Activated CD4-positive, CD25-positive, alpha-beta regulatory T cell treated with anti-CD3 and anti-CD28 coated beads, Interleukin-2, amount 50 U/mL, for 72 hours (primary cell): ENCODE measurements at regions not wholly inside any gene's neighbourhood (a gene's known extent, or its start where the extent isn't known, plus 50 kb on each side); places are given as distances from the start of the nearest gene placed in this dataset.

Experiments used
- DNase-seq: peaks from one replicate; pipeline ENCODE4 v3.0.0; 2021

DNA sequence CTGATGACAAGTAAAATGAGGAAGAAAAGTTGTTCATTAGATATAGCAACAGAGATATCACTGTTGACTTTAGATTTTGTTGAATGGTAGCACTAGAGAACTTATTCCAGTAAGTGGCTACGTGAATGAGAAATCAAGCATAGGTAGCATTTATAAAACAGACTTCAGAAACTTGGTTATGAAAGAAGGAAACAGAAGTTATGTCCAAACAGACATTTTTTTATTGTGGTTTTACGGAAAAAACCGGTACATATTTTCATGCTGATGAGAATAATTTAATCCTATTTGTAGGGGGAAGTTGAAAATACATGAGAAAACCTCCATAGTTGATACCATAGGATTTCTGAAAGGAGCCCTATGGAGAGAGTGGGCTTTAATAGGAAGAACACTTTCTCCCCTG is 325.7 kb upstream of the SLC10A2 start:
- DNase-seq = no peak

DNA sequence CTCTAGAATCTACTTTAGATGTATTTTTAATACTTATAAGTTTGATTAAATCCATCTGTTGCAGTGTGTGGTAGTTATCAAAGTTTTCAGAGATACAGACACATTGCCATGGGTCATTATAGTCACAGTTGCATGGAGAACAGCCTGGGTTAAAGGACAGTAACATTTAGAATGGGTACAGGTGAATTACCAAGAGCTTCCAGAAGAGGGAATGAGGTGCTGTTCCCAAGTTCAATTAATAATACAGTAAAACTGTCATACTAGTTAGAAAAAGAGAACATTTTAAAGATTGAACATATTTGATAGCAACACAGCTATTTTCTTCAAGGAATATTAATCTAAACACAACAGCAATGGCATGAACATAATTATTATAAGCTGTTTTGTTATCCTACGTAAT is 322.6 kb upstream of the SLC10A2 start:
- DNase-seq = no peak

DNA sequence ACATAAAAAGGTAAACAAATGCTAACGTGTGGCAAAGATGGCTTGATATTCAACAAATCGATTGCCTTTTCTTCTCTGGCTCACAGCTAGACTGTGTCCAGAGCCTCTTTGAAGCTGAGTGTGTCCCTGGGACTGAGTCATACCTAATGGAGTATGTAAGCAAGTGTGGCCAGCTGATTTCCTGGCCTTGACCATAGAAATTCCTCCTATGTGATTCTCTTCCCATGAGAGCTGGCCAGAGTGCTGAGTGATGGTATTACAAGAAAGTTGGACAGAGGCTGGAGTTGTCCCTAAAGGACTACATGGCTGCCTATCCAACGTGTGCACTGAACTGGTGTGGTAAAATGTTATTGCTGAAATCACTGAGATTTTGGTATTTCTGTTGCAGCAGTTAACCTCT is 320.1 kb upstream of the SLC10A2 start:
- DNase-seq = no peak

DNA sequence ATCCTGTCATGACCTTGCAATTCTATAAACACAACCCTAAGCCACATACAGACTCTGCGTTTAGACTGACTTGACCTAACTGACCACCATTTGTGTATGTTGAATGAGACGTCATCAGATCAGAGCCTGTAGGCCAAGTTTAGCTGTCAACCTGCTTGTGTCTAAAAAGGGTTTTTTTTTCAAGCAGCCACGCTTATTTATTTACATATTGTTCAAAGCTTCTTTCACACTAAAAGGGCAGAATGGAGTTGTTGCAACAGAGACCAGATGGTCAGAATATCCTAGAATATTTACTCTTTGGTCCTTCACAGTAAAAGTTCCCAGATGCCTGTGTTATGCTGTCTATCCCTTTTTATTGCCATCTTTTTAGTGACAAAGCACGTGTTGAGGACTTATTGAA is 307.7 kb upstream of the SLC10A2 start:
- DNase-seq = no peak

DNA sequence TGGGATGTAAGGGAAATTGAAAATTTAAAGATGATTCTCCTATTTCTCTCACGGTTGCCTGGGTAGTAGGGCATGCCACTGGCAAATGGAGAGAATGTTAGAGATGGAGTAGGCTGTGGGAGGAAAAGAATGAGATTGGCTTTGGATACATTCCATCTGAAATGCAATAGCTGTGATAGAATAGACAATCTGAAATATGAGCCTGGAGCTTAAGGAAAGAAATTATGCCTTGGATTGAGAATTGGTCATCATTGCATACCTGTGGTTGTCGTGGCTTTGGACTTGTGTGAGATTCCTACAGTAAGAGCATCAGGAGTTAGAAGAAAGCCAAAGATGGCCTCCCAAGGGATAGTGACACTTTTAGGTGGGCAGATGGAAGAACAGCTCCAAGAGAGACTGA is 305.1 kb upstream of the SLC10A2 start:
- DNase-seq = no peak

DNA sequence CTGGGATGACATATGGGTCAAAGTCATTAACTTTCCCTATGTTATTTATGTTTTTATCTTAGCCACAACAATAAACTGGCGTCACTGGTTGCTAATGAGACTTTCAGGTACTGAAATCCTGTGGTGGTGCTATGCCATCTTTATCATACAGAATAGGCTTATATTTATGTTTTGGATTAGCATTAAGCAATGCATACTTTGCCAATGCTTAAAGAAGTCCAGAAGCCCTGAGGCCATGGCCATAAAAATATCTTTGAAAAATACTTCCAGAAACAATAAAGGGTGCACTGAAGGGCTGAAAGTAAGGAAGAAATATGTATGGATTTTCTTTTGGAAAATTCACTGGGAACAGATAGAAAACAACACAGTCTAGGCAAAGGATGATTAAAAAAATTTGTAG is 304.6 kb upstream of the SLC10A2 start:
- no peak for DNase-seq

DNA sequence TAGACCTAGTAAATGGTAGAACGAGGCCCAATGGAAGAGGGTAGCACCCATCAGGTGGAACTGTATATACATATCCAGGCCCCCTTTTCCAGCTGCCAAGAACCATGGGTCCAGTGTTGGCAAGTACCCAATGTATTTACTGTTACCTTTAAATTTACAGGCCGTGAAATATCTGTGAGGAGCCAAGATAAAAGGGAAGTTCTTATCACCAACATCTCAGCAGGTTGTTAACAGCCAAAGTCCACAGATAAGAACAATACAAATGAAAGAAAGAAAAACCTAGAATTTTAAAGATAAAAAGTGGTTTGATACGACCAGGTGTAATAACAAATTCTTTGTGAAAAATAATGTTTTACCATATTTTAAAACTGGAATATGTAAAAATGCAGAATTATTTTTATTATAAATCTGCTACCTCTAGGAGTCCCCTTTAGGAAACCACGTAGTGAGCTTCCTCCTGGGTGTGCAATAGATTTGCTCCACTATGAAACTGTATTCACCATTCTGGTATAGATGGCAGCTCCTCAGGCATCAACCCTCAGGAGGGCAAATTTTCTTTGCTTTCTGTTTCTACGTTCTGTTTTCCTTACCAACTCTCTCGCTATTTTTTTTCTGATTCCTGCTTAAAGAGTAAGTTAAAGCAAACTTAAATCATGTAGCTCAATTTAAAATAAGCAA is 292.2 kb upstream of the SLC10A2 start:
- DNase-seq = no peak

DNA sequence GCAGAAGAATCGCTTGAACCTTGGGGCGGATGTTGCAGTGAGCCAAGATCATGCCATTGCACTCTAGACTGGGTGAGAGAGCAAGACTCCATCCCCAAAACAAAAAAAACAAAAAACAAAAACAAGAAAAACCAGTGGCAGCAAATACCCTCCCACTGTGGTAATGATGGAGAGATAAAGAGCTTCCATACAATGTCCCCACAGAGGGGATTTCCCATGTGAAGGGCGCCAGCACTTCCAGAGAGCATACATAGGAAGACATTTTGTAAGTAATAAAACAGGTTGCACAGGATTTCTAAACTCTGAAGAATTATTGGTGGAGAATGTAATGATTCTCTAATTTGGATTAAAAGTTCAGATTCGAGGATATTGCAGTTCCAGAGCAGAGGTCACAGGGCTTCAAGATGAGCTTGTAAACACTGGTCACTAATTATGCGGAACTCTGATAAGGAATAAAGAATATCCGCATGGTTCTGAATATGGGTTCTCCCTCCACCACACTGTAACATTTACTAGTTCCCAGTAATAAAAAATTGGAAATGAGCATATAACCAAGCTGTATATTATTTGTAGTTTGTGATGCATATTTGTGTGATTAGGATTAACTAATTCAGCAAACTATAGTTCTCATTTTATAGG is 290.1 kb upstream of the SLC10A2 start:
- no peak for DNase-seq

DNA sequence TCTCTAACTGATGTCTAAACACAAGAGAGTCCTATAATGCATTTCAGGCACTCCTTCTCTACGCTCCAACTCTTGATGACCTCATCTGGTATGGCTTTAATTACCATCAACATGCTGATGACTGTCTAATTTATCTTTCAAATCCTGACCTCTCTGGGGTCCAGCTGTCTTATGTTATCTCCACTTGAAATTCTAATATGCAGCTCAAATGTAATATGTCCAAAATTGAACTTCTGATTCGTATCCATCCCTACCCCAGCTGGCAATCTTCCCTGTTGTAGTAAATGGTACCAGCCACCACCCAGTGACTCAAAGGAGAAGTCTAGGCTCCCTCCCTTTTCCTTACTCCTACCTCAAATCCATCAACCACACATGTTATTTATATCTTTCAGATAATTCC is 288.0 kb upstream of the SLC10A2 start:
- no peak for DNase-seq

DNA sequence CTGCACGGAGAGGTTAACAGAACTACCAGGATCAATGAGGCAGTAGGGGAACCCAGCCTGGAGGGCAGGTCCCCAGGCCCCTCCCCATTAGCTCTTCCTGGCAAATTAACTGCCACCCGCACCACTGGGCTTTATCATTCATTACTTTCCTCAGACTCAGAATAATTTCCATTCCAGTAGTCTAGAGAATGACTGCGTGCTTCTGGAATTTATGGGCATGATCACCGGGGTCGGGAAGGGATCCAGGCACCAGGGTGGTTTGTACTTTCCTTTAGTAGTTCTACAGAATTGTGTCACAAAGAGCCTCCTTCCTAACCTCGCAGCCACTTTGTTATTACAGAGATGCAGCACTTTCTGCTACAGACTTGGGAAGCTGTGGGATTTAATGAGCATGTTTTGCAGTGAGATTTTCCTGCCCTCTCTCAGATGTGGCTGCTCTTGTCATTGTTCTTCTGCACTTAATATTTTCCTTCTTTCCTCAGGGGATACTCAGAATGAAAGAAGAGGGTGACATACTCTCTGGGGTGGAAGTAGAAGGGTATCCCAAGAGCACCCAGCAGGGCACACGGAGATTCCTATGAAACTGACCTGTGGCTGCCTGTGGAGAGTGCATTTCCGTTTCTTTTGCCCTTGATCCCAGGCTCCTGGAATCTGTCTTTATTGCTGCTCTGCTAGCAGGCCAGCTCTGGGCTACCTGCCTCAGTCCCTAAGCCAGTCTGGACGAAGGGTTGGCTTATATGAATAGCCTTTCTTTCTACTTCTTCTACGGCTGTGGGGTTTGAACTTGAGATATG is 285.0 kb upstream of the SLC10A2 start:
- no peak for DNase-seq

DNA sequence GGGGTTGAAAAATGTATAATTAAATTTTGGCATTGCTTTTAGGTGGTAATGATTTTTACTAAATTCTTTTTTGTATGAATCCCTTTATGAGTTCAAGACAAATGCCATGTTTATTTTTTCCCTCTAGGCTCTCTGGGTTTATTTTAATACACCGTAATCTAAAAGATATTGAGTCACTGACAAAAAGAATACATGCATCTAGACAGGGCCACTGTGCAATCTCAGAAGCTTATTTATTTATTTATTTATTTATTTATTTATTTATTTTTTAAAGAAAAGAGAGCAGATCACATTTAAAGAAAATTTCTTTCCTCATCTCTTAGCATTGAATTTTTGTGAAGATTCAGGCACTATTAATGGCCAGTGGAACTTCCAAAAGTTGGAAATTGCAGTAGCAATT is 283.9 kb upstream of the SLC10A2 start:
- DNase-seq = no peak

DNA sequence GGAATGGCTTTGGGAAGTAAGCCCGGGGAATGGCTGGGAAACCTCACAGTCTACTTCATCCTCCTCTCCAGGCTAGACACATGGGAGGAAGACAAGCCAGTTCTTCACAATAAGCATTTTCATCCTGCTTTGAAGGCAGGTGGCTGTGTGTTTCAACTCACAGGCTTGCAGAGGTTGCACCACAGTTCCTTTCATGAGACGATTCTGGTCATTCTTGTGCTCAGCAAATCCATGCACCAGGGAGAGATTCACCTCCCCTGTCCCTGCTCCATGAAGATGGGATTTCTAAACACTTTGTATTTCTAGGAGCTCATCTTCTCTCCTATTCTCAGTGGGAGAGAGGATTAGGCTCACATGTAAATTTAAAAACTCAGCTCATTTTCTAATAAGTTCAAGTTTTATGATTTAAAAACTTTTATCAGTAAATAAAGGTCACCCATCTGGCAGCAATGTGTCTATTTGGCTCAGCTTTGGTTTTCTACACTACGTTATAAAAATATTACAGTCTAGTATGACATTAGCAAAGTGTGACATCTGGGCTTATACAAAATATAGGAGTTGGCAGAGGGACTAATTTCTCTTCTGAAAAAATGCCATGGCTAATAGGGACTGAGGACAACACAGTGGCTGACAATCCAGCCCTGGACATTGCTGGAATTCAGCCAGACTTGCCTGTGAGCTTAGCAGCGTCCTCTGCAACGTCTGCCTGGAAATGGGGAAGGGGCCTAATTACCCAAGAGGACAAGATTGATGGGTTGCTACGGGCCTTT is 283.2 kb upstream of the SLC10A2 start:
- no peak for DNase-seq

DNA sequence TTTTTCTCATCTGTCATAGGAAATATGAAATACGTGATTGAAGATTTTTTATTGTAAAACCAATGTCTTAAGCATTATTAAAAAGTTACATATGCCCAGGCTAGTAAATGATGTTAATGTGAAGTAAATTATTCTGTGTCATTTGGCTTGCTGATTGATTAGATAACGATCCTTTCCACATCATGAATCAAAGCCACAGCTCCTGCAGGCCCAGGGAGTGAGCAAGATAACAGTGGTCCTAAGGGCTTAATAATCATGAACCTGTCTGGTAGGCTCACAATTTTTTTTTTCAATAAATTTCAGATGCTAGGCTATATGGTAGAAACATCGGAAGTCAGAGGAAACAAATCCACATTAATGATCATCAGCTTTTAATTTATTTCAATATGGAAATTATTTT is 269.0 kb upstream of the SLC10A2 start:
- DNase-seq = no peak

DNA sequence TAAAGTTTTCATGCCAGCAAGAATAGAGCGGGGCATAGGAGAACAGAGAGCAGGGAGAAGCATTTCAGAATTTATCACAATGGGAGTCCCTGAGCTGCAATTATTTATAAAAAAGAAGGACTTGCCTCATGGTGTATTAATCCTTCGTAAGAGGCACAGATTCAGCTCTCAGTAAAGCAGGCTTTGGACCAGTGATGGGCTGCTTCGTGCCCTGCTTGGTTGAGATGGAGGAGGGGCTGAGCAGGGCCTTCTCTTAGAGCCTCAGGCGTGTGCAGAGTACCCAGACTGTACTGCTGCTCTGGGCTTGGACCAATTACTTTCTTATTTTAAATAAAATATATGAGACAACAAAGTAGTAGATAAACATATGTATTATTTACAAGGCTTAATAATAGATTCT is 265.7 kb upstream of the SLC10A2 start:
- DNase-seq = no peak

DNA sequence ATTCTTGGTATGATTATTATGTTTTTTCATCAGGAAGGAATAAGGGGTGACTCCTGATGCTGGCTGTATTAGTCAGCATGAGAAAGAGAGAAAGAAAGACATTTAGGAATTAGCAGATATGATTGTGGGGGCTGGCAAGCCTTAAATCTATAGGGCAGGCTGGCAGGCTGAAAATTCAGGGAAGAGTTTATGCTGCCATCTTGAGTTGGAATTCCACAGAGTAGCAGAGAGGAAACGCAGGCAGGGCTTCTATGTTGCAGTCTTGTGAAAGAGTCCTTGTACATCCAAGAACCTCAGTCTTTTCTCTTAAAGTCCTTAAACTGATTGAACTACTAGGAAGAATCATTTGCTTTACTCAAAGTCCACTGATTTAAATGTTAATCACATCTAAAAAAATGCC is 262.7 kb upstream of the SLC10A2 start:
- DNase-seq = no peak

DNA sequence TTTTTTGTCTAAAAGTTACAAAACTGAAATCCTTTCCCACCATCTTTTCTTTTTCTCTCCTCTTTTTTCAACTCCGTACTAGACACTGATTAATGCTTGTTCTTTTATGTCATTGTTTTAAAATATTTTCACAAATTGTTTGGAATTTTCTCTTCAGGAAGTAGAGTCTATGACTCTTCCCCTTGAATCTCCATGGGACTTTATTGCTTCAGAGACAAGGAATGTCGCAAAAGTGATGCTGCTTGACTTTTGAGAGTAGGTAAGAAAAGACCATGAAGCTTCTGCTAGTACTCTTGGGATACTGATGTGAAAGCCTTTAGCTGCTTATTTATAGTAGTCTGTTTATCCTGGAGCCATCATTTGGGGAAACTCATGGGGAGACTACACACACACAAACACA is 260.1 kb upstream of the SLC10A2 start:
- DNase-seq = no peak

DNA sequence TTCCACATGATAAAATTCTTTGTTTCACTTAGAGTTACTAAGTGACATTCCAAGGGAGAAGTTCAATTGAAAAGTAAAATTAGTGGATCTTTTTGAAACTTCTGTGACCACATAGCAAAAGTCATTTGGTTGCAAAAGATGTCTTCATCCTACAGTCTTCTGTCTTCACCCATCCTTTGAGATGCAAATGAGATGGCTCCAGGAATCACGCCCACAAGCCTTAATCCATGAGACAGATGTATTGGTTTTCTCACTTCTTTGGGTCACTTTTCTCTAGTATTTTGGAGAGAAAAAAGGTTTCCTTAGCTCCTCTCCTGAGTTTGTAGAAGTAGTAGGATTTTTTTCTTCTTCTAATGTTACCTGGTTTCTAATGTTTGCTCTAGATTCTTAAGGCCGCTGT is 259.5 kb upstream of the SLC10A2 start:
- DNase-seq = no peak

DNA sequence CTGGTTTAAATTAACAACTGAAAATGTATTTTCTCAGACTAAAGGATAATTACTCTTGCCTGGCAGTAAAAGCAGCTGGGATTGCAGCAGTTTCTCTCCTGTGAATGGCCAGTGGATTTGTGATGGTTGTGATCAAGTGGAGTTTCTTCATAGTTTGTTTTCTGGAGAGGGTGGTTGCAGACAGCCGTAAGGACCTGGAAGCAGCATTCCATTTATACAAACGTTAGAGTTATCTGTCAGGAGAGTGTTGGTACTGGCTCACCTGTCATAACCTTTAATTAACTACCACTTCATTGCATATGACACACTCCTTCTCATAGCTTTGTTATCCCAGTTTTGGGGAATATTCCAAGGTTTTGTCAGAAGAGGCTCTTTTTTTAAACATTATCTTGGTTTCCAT is 258.4 kb upstream of the SLC10A2 start:
- no peak for DNase-seq

DNA sequence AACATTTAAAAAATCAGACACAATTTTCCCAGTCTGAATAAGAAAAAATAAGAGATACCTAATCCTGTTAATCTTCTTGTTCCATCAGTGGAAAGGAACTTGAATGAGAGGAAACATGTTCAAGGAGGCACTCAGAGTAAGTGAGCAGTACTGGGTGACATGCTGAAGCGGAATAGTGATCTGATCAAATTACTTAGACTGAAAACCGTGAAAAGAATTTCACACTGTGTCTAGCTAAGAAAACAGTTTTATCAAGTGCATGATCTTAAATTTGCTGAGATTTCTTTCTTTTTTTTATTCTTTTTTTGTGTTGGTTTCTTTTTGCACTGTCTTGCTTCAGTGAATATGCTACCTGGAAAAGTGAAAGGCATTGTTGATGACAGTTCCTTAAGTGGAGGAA is 249.5 kb upstream of the SLC10A2 start:
- no peak for DNase-seq

DNA sequence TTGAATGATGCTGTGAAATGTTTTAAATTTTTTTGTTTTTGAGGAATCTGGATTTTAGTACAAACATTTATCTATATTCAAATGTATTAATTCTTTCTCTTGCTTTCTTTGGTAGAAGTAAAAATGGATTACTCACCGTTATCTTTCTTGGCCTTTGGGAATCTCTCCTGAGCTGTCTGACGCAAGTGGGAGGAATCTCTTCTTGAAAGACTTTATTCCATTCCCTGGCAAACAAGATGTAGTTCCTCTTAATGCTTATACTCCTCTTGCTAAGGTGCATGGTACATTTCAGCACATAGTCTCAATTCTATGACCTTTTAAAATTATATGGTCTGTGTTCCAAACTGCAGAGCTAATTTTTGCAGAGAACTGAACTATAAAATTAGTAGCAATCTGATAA is 246.2 kb upstream of the SLC10A2 start:
- no peak for DNase-seq

DNA sequence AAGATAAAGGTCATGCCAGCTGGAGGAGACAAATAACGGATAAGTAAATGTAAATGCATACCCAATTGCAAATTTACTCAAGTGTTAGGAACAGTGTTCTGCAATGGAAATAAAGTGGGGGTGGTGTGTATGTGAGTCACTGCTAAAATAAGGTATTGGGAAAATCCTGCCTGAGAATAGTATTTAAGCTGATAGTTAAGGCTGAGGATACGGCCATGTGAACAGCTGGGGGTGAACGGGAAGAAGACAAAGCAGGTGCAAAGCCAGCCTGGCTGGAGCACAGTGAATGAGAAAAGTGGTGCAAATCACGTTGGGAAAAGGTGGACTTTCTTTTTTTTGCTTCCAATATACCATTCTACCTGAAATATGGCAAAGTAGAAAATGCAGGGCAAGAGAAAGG is 242.4 kb upstream of the SLC10A2 start:
- DNase-seq = no peak

DNA sequence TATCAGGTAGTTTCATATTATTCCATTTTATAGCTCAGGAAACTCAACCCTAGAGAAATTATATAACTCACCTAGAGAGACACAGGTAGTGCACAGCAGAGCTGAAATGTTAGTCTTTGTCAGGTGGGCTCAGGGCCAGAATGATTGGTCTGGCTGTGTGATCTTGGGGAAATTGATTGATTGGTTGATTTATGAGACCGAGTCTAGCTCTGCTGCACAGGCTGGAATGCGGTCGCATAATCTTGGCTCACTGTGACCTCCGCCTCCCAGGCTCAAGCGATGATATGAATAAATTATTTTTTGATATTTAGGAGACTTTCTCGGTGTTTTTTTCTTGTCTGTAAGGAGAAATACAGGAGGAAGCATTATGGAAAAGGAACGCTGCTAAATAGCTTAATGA is 239.9 kb upstream of the SLC10A2 start:
- DNase-seq = no peak

DNA sequence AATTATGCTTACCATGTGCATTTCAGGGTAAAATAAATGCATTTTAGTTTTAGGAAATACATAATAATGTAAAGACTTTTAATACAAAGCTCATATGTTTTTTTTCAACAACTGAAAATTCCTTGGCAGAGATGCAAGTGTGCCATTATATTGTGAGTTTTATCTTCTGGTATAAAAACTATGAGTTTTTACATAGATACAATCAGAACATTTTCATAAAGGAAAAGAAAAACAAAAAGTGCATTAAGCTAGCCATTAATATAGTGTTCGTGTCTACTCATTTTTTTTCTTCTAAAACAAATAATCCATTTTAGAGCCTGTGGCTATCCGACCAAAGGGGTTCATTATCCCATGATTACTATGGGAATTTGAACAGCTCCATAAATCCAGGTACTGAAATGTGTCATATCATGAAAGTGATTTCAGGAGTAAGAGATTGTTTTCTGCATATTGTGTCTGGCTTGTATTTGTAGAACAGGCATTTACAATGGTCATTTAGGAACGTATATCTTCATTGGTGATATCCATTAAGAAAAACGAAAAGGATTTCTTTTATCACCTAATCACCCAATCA is 236.9 kb upstream of the SLC10A2 start:
- no peak for DNase-seq
